NOMO-1 (cell line): ENCODE measurements at regions not wholly inside any gene's neighbourhood (a gene's known extent, or its start where the extent isn't known, plus 50 kb on each side); places are given as distances from the start of the nearest gene placed in this dataset.

Source experiments
- DNase-seq, 2 experiments: peaks; one replicate each; lab custom pipeline; 2025; ENCODE audit not compliant: unreplicated experiment in 2 of 2; lab: John Stamatoyannopoulos, UW

- DNase-seq, result no peak
Measured at GRCh38 chr7:153430931-153431330, 621.3 kb upstream of the DPP6 start.

- no peak for DNase-seq
Measured at GRCh38 chr7:153432063-153432462, 620.1 kb upstream of the DPP6 start.

- DNase-seq, result no peak
Measured at GRCh38 chr7:153433223-153433622, 619.0 kb upstream of the DPP6 start.

- DNase-seq, result no peak
Measured at GRCh38 chr7:153440715-153441114, 611.5 kb upstream of the DPP6 start.

GRCh38 chr7:153443032-153443701 is 609.0 kb upstream of the DPP6 start:
- no peak for DNase-seq

- DNase-seq, result no peak
Measured at GRCh38 chr7:153444641-153445040, 607.6 kb upstream of the DPP6 start.

GRCh38 chr7:153445641-153446040 is 606.6 kb upstream of the DPP6 start:
- DNase-seq, result no peak

- no peak for DNase-seq
Measured at GRCh38 chr7:153446490-153446889, 605.7 kb upstream of the DPP6 start.

- DNase-seq, result no peak
Measured at GRCh38 chr7:153447011-153447410, 605.2 kb upstream of the DPP6 start.

- DNase-seq, result no peak
Measured at GRCh38 chr7:153452661-153453060, 599.5 kb upstream of the DPP6 start.

GRCh38 chr7:153454306-153454705 is 597.9 kb upstream of the DPP6 start:
- DNase-seq, result no peak

- no peak for DNase-seq
Measured at GRCh38 chr7:153457746-153458145, 594.5 kb upstream of the DPP6 start.

- no peak for DNase-seq
Measured at GRCh38 chr7:153470004-153470671, 582.1 kb upstream of the DPP6 start.

GRCh38 chr7:153472516-153472915 is 579.7 kb upstream of the DPP6 start:
- no peak for DNase-seq

- DNase-seq, result no peak
Measured at GRCh38 chr7:153473185-153473584, 579.0 kb upstream of the DPP6 start.

- DNase-seq, result no peak
Measured at GRCh38 chr7:153475239-153475638, 577.0 kb upstream of the DPP6 start.

GRCh38 chr7:153476166-153476565 is 576.0 kb upstream of the DPP6 start:
- DNase-seq, result no peak

GRCh38 chr7:153496257-153496656 is 555.9 kb upstream of the DPP6 start:
- no peak for DNase-seq

- DNase-seq, result no peak
Measured at GRCh38 chr7:153503093-153503492, 549.1 kb upstream of the DPP6 start.

- no peak for DNase-seq
Measured at GRCh38 chr7:153504288-153505075, 547.7 kb upstream of the DPP6 start.

GRCh38 chr7:153507885-153508284 is 544.3 kb upstream of the DPP6 start:
- DNase-seq, result no peak

- DNase-seq, result no peak
Measured at GRCh38 chr7:153509768-153510167, 542.4 kb upstream of the DPP6 start.
